GM23338 (cell line): ENCODE measurements at regions not wholly inside any gene's neighbourhood (a gene's known extent, or its start where the extent isn't known, plus 50 kb on each side); places are given as distances from the start of the nearest gene placed in this dataset.

Experiments used
- ATAC-seq: fragments of 200-7000 bp; cut with Tn5 transposase; 3 replicates; pipeline ENCODE4 v1.9.1; 2020
- DNase-seq: peaks from one replicate; pipeline ENCODE4 v3.0.0-alpha.2; 2015; ENCODE audit warnings: low spot score
- H2AFZ ChIP-seq: fragments of 200-600 bp; sonication (generic); 2 replicates; pipeline ENCODE4 v1.8.0; 2016; ENCODE audit warnings: antibody characterized with exemption, mild to moderate bottlenecking, moderate library complexity
- H3F3A ChIP-seq: fragments of 200-600 bp; sonication (generic); replicated peaks from 2 replicates; pipeline ENCODE4 v1.8.0; 2017; ENCODE audit warnings: antibody characterized with exemption, mixed run types, low read depth
- H3K27ac ChIP-seq: fragments of 200-600 bp; sonication (generic); 2 replicates; pipeline ENCODE4 v1.6.1; 2016; ENCODE audit warnings: low read depth
- H3K27me3 ChIP-seq: fragments of 200-600 bp; sonication (generic); 2 replicates; pipeline ENCODE4 v1.8.0; 2016; ENCODE audit warnings: mild to moderate bottlenecking, mixed run types, moderate library complexity; ENCODE audit not compliant: insufficient read depth
- H3K36me3 ChIP-seq: fragments of 200-600 bp; sonication (generic); 2 replicates; pipeline ENCODE4 v1.8.0; 2016; ENCODE audit warnings: mild to moderate bottlenecking; ENCODE audit not compliant: insufficient read depth
- H3K4me1 ChIP-seq: fragments of 200-600 bp; sonication (generic); 2 replicates; pipeline ENCODE4 v1.8.0; 2016; ENCODE audit warnings: mild to moderate bottlenecking, moderate library complexity; ENCODE audit not compliant: insufficient read depth
- H3K4me2 ChIP-seq: fragments of 200-600 bp; sonication (generic); 2 replicates; pipeline ENCODE4 v1.7.1; 2017; ENCODE audit warnings: mixed run types
- H3K4me3 ChIP-seq: fragments of 200-600 bp; sonication (generic); 2 replicates; pipeline ENCODE4 v1.6.1; 2016; ENCODE audit warnings: mixed run types
- H3K79me2 ChIP-seq: fragments of 200-600 bp; sonication (generic); replicated peaks from 2 replicates; pipeline ENCODE4 v1.8.0; 2017; ENCODE audit warnings: mild to moderate bottlenecking; ENCODE audit not compliant: insufficient read depth
- H3K9me2 ChIP-seq: fragments of 200-600 bp; sonication (generic); 2 replicates; pipeline ENCODE4 v1.8.0; 2017; ENCODE audit not compliant: insufficient read depth
- H4K20me1 ChIP-seq: fragments of 200-600 bp; sonication (generic); replicated peaks from 2 replicates; pipeline ENCODE4 v1.8.0; 2017; ENCODE audit warnings: mild to moderate bottlenecking; ENCODE audit not compliant: insufficient read depth
- H3K27ac Mint-ChIP-seq: 2 replicates; pipeline ENCODE4 v1.8.0; 2020; ENCODE audit warnings: inconsistent platforms, mild to moderate bottlenecking, moderate library complexity, mixed read lengths
- H3K27me3 Mint-ChIP-seq: 3 replicates; pipeline ENCODE4 v1.8.0; 2022; ENCODE audit warnings: low read depth, mild to moderate bottlenecking, moderate library complexity, mixed read lengths, inconsistent platforms; ENCODE audit not compliant: insufficient read depth, poor library complexity
- H3K36me3 Mint-ChIP-seq: 3 replicates; pipeline ENCODE4 v1.8.0; 2021; ENCODE audit warnings: low read depth, mild to moderate bottlenecking, inconsistent platforms, moderate library complexity, mixed read lengths
- H3K4me1 Mint-ChIP-seq: 3 replicates; pipeline ENCODE4 v1.8.0; 2020; ENCODE audit warnings: mild to moderate bottlenecking, inconsistent platforms, mixed read lengths
- H3K4me3 Mint-ChIP-seq: 3 replicates; pipeline ENCODE4 v1.8.0; 2021; ENCODE audit warnings: moderate library complexity, mild to moderate bottlenecking, inconsistent platforms, mixed read lengths
- H3K9me3 Mint-ChIP-seq: 3 replicates; pipeline ENCODE4 v1.8.0; 2020; ENCODE audit warnings: moderate library complexity, mild to moderate bottlenecking, inconsistent platforms, mixed read lengths
- CREB1 ChIP-seq: fragments of 250-450 bp; sonication (Bioruptor Pico); IDR thresholded peaks from 2 replicates; pipeline ENCODE4 v1.5.0; 2020; ENCODE audit warnings: low read depth, mild to moderate bottlenecking, moderate library complexity
- ETS1 ChIP-seq: IDR thresholded peaks from 2 replicates; pipeline ENCODE4 v1.6.1; 2016; ENCODE audit warnings: antibody characterized with exemption
- EZH2 ChIP-seq: fragments of 200-600 bp; sonication (generic); IDR thresholded peaks from one replicate; pipeline ENCODE4 v1.8.0; 2017; ENCODE audit warnings: antibody characterized with exemption, mild to moderate bottlenecking, low read depth; ENCODE audit not compliant: unreplicated experiment
- EZH2phosphoT487 ChIP-seq: fragments of 200-600 bp; sonication (generic); IDR thresholded peaks from one replicate; pipeline ENCODE4 v1.8.1; 2018; ENCODE audit warnings: antibody characterized with exemption; ENCODE audit not compliant: unreplicated experiment
- JUNB ChIP-seq: IDR thresholded peaks from one replicate; pipeline ENCODE4 v1.6.1; 2016; ENCODE audit warnings: antibody characterized with exemption; ENCODE audit not compliant: unreplicated experiment
- NANOG ChIP-seq: IDR thresholded peaks from 2 replicates; pipeline ENCODE4 v1.6.1; 2016; ENCODE audit warnings: antibody characterized with exemption, borderline replicate concordance
- POLR2AphosphoS5 ChIP-seq: IDR thresholded peaks from 2 replicates; pipeline ENCODE4 v1.6.1; 2016; ENCODE audit warnings: antibody characterized with exemption, low read depth
- REST ChIP-seq: IDR thresholded peaks from one replicate; pipeline ENCODE4 v1.6.1; 2018; ENCODE audit warnings: antibody characterized with exemption; ENCODE audit not compliant: unreplicated experiment
- STAT1 ChIP-seq: IDR thresholded peaks from one replicate; pipeline ENCODE4 v1.6.1; 2016; ENCODE audit warnings: antibody characterized with exemption; ENCODE audit not compliant: unreplicated experiment
- ZNF114 ChIP-seq: fragments of 250-450 bp; sonication (Bioruptor Pico); IDR thresholded peaks from 2 replicates; pipeline ENCODE4 v1.5.0; 2020; ENCODE audit warnings: mild to moderate bottlenecking, moderate library complexity
- ZNF331 ChIP-seq: fragments of 250-450 bp; sonication (Bioruptor Pico); IDR thresholded peaks from 2 replicates; pipeline ENCODE4 v1.5.0; 2020; ENCODE audit warnings: low read depth, mild to moderate bottlenecking, moderate library complexity
- TF ChIP-seq, protein P1 (sequence below): fragments of 250-450 bp; sonication (Bioruptor Pico); IDR thresholded peaks from 2 replicates; pipeline ENCODE4 v1.5.0; 2020; ENCODE audit warnings: mild to moderate bottlenecking, moderate library complexity

DNA sequence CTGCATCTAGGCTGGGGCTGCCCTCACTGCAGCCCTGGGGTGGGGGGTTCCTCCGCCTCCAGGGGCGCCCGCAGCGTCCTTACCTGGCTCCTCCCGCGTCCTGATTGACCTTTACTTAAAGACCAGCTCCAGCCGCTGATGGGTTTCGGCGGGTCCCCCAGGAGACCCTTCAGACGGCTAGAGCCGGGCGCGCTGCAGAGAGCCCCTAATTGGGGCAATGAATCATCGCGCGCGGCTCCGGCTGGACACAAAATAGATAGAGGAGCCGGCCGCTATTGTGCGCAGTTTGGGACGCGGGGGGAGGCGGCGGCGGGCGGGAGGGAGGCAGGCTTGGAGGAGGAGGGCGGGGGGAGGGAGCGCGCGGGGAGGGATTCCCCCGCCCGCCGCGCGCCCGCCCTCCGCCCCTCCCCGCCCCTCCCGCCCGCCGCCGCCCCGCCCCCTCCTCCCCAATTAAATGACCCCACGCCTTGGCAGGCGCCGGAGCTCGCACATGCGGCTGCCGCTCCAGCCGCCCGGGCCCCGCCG, 56.5 kb upstream of the CIBAR2 start (continued):
- no peak for TF ChIP-seq REST
- TF ChIP-seq ZNF331 (CRISPR knock-in tag), result no peak
- no peak for TF ChIP-seq POLR2AphosphoS5
- no peak for TF ChIP-seq EZH2phosphoT487
- TF ChIP-seq ZNF114, result no peak
- TF ChIP-seq JUNB, result no peak
- no peak for TF ChIP-seq NANOG
- TF ChIP-seq ETS1, result no peak
- TF ChIP-seq STAT1, result no peak
- TF ChIP-seq CREB1 (CRISPR knock-in tag), result no peak
- no peak for TF ChIP-seq EZH2

DNA sequence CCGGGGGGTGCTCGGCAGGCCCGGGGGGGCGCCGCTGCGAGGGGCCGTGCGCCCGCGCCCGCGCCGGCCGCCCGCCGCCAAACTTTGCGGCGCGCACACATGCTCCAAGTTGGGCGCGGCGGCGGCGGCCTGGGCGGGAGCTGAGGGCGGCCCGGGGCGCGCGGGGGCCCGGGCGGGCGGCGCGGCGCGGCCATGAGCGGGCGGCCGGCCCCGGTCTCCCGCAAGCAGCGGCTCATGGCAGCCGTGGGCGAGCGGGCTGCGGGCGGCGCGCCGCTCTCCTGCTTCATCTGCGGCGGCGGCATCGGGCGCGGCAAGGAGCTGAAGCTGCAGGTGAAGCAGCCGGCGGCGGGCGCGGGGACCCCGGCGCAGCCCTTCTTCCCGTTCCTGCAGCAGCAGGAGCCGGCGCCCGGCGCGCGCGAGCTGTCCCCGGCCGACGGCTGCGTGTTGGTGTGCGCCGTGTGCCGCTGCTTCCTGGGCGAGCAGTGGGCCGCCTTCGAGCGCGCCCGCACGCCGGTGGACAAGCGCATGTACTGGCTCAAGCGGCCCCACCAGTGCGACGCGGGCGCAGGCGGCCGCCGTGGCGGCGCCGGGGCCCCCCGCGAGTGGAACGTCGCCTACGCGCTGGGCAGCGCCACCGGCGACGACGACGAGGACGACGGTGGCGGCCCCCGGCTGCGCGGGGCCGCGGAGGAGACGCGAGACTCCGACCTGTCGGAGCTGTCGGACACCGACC, 57.2 kb upstream of the CIBAR2 start:
- Histone ChIP-seq H3K27me3 (peaks cover 11% of the 10 kb centered on the region), H3K36me3 (no peaks in the 10 kb centered on the region), H2AFZ (no peak overlapping the region), H3K79me2 (peaks cover 33% of the 10 kb centered on the region), H3K4me3 (peak overlapping the region; percentile 54), H3K4me2 (peak overlapping the region; percentile 79), H3K27ac (no peak overlapping the region), H4K20me1 (peaks cover 26% of the 10 kb centered on the region), H3K4me1 (peaks cover 52% of the 10 kb centered on the region), H3K9me2 (no peaks in the 10 kb centered on the region), H3F3A (peaks cover 13% of the 10 kb centered on the region; the same call in 1 of the 2 replicates)
- Mint-ChIP-seq H3K9me3 (no peaks in the 10 kb centered on the region), H3K36me3 (peaks cover 25% of the 10 kb centered on the region), H3K27me3 (peaks cover 25% of the 10 kb centered on the region), H3K27ac (no peak overlapping the region), H3K4me3 (peak overlapping the region; percentile 10; the same call in 1 of the 3 replicates), H3K4me1 (peaks cover 67% of the 10 kb centered on the region)
- DNase-seq (no peak), ATAC-seq (no peak)
- no peak for TF ChIP-seq EZH2phosphoT487
- TF ChIP-seq, protein P1, sequence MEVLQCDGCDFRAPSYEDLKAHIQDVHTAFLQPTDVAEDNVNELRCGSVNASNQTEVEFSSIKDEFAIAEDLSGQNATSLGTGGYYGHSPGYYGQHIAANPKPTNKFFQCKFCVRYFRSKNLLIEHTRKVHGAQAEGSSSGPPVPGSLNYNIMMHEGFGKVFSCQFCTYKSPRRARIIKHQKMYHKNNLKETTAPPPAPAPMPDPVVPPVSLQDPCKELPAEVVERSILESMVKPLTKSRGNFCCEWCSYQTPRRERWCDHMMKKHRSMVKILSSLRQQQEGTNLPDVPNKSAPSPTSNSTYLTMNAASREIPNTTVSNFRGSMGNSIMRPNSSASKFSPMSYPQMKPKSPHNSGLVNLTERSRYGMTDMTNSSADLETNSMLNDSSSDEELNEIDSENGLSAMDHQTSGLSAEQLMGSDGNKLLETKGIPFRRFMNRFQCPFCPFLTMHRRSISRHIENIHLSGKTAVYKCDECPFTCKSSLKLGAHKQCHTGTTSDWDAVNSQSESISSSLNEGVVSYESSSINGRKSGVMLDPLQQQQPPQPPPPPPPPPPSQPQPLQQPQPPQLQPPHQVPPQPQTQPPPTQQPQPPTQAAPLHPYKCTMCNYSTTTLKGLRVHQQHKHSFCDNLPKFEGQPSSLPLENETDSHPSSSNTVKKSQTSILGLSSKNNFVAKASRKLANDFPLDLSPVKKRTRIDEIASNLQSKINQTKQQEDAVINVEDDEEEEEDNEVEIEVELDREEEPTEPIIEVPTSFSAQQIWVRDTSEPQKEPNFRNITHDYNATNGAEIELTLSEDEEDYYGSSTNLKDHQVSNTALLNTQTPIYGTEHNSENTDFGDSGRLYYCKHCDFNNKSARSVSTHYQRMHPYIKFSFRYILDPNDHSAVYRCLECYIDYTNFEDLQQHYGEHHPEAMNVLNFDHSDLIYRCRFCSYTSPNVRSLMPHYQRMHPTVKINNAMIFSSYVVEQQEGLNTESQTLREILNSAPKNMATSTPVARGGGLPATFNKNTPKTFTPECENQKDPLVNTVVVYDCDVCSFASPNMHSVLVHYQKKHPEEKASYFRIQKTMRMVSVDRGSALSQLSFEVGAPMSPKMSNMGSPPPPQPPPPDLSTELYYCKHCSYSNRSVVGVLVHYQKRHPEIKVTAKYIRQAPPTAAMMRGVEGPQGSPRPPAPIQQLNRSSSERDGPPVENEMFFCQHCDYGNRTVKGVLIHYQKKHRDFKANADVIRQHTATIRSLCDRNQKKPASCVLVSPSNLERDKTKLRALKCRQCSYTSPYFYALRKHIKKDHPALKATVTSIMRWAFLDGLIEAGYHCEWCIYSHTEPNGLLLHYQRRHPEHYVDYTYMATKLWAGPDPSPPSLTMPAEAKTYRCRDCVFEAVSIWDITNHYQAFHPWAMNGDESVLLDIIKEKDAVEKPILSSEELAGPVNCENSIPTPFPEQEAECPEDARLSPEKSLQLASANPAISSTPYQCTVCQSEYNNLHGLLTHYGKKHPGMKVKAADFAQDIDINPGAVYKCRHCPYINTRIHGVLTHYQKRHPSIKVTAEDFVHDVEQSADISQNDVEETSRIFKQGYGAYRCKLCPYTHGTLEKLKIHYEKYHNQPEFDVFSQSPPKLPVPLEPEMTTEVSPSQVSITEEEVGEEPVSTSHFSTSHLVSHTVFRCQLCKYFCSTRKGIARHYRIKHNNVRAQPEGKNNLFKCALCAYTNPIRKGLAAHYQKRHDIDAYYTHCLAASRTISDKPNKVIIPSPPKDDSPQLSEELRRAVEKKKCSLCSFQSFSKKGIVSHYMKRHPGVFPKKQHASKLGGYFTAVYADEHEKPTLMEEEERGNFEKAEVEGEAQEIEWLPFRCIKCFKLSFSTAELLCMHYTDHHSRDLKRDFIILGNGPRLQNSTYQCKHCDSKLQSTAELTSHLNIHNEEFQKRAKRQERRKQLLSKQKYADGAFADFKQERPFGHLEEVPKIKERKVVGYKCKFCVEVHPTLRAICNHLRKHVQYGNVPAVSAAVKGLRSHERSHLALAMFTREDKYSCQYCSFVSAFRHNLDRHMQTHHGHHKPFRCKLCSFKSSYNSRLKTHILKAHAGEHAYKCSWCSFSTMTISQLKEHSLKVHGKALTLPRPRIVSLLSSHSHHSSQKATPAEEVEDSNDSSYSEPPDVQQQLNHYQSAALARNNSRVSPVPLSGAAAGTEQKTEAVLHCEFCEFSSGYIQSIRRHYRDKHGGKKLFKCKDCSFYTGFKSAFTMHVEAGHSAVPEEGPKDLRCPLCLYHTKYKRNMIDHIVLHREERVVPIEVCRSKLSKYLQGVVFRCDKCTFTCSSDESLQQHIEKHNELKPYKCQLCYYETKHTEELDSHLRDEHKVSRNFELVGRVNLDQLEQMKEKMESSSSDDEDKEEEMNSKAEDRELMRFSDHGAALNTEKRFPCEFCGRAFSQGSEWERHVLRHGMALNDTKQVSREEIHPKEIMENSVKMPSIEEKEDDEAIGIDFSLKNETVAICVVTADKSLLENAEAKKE (CRISPR knock-in tag), result no peak
- TF ChIP-seq POLR2AphosphoS5, result no peak
- no peak for TF ChIP-seq ZNF114
- TF ChIP-seq ETS1, result no peak
